ENCODE measurements at regions not wholly inside any gene's neighbourhood (a gene's known extent, or its start where the extent isn't known, plus 50 kb on each side); places are given as distances from the start of the nearest gene placed in this dataset.
A peak's percentile ranks its signal among the peaks of the same experiment; 100 is the strongest.

DNA sequence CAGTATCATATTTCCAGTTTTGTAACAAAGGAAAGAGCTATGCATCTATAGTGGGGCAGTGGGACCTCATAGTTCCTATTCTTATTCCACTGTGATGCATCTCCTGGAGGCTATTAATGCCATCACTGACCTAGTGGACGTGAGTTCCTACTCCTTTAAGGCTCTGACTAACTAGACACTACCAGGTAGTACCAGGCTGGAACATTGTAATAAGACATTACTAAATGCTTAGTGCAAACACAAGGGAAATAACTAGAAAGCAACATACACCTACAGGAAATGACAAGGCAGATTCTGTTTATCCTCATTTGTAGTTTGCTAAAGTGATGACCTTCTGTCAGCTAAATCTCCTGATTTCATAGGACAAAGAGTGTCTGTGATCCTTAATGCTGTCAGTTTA is 192.5 kb downstream of the POSTN start:
- peak; percentile 73 for DNase-seq

DNA sequence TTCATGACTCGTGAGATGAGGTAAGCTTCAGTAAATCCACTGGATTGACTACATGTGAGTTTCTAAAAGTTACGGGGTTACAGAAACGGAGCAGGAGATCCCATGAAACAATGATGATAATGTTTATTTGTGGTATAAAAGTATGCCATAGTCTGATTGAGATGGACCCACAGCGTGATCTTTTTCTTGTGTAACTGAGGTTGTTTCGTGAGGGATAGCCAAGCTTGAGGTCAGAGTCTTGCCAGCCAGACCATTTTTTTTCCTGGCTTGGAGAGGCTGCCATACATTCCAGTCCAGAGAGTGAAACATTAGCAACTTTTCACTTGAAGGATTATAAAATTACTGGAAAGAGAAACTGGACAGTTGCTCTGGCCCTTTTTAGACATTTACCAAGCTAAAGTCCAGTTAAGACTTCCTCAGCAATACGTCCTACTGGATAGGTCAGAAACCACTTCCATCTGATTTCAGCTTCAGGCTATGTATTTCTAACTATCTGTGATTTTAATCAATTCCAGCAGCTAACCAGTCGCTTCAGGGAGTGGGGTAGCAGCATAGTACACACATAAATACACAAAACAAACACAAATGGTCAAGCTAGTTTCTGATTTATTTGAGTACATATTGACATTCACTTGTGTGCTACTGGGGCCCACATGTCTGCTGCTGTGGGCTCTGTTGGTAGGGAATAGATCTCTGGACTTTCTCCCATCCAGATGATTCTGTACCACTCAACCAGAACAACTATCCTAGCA is 194.6 kb downstream of the POSTN start:
- peak; percentile 45 for DNase-seq

DNA sequence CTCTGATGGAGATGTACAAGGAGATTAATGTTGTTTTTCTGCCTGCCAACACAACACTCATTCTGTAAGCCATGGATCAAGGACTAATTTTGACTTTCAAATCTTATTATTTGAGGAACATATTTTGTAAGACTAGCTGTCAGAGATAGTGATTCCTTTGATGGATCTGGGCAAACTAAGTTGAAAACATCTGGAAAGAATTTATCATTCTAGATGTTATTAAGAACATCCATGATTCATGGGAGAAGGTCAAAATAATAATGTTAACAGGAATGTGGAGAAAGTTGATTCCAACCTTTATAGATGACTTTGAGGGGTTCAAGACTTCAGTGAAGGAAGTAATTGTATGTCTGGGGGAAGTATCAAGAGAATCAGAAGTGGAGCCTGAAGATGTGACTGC is 196.8 kb downstream of the POSTN start:
- no peak for DNase-seq

DNA sequence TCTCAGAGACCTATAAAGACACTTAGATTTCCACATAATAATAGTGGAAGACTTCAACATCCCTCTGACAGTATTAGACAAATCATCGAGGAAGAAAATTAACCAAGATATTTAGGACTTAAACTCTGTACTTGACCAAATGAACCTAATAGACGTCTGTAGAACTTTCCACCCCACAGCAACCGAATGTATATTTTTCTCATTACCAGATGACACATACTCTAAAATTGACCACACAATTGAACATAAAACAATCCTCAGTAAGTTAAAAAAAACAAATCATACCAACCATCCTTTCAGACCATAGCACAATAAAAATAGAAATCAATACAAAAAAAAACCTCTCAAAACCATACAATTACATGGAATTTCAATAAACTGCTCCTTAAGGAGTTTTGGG is 201.0 kb downstream of the POSTN start:
- DNase-seq, result no peak

DNA sequence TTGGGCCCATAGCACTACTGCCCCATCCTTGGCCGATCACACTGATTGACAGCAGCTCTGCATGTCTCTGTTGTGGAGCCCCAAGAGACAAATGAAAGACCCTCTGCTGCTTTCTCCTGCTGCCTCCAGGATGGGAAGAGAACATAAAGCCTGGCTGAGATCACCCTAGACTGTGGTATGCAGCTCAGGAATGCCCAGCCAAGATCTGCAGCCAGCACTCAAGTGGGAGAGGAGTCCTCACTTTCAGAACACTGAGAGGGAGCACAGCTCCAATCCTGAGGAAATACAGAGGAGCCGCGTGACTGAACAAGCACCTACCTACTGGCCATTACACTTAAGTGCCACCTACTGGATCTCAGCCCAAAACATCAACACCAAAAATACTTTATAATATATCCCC is 203.0 kb downstream of the POSTN start:
- no peak for DNase-seq

DNA sequence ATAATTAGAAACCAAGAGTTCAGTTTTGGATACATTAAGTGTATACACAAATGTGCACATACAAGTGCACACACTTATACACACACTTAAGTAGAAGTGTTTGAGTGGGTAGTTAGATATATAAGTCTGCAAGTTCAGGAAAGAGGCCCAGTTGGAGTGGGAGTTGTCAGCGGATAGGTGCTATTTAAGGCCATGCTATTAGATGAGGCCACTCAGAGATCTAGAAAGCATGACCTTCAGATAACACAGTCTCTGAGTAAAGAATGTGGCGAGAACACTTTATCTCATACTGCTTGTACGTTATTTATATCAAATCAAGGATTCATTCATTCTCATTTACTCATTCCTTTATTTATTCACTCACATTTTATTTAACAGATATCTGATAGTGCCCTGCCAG is 206.2 kb downstream of the POSTN start:
- no peak for DNase-seq

DNA sequence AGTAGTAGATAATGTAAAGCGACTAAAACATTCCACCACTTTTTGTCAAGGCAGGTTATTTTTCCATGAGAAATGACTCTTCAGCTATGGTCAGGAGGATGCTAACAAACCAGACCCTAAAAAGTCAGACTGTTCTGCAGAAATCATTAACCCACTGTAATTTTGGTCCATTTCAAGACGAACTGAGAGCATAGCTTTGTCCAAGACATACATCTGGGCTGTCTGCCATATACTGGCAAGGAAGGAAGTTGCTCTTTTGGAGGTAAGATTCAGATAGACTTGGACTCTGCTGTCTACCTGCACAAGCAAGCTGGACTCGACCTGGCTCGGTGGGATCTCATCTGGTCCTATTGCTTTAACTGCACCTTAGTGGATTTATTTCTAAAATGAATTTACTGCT is 207.8 kb downstream of the POSTN start:
- no peak for DNase-seq

DNA sequence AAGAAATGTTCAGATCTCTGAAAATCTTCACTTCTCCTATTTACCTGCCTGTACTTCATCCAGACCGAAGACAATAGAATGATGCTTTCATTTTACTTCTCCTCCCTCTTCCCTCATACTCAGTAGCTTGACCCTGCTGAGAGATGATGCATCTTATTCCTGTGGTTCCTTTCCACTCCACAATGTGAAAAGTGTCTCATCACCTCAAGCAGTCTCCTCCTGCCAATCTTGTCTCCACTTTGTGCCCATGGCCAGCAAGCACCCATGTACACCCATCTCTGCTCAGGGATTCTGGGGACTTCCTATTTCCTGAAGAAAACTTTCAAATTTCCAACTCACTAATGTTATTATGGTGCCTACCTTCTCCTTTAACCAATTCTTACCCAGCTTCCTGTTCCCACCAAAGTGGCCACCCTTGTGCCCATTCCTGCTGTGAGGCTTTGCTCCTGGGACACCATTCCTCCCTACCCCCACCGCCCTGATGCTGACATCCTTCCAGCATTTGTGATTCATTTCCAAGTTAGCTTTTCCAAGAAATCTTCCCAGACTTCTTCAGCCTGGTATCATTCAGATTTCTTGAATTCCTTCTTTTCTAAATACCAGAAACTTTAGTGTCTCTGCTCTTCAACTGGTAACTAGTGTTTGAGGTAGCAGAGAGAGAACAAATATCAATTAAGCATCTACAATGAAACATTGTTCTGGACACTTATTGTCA is 212.5 kb downstream of the POSTN start:
- peak; percentile 1 for DNase-seq

DNA sequence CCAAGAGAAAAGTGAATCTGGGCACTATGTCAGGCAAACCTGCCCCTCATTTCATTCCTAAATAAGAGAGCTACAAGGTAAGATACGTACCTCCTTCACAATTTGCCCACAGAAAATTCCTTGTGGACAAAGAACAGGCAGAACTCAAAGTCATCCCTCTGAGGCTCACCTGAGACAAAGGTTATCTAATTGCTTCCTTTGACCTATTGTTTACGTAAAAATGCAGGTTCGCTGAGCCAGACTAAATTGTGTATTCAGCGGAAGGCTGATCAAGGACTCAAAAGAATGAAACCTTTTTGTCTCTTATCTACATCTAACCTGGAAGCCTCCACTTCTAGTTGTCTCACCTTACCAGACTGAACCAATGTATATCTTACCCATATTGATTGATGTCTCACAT is 213.3 kb downstream of the POSTN start:
- DNase-seq, result no peak

DNA sequence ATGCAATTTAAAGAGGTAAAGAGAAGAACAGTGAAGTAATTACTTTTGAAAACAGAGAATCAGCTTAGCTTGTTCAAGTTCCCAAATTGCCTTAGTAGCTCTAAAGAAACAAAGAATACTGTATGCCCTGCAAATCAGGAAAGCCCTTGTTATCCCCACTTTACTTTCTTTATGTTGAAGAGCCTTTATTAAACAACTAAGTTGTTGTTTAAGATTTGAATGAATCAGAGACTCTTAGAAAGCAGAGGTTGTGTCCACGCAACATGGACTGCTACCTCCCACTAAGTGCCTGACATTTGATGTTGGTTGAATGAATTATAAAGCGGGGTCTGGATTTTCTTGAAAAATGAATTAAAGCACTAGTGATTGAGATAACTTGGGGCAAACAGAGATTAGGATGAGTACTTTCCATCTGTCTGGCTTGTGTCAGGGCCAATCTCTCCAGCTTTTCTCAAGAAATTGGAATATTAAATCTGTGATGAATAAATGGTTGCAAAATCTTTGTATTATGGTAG is 214.7 kb downstream of the POSTN start:
- no peak for DNase-seq

DNA sequence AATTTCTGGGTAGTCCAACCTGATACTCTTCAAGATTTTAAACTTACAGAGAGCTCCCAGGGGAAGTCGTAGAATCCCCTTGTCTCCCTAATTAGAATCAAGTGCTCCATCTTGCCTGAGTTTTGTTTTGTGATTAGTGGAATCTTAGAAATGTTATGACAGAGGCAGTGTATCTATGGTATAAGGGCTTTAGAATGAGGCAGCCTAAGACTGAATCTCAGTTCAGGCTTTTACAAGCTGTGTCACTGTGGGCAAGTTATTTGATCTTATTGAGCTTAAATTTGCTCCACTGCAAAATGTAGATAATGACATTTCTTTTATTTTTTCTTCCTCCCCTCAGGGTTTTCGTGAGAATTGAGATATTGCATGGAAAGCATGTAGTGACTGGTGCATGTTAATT is 215.5 kb downstream of the POSTN start:
- DNase-seq, result no peak

DNA sequence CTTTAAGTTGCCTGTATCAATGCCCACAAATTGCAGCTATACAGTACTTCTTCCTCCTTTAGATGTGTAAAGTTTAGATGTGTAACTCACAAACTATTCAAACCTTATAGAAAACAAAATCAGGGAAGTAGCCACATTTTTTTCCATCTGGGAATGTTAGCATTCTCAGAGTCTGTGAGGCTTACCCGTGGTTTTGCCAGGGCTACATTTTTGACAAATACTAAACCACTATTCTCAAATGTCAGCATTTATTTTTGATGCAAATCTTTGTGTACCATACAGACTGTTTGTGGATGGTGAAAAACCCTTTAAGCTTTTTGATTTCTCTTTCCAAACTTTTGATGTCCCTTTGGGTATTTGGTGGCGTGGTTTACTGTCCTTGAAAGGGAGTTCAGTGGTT is 216.4 kb downstream of the POSTN start:
- no peak for DNase-seq

DNA sequence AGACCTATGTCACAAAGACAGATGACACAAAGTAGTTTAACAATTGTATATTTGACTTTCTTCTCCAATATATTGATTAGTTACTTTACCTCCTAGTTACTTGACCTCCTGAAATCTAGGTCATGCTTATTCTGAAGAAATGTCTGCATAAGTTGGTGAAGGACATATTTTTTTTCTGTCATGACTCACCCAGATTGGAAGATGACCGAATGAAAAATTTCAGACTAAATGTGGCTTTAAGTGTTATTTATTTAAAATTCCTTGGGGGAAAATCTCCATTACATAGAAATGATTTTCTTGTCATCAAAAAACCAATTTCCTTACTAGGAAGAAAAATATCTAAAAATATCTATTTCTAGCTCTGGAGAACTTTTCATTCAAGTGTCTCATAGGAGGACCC is 217.1 kb downstream of the POSTN start:
- no peak for DNase-seq

DNA sequence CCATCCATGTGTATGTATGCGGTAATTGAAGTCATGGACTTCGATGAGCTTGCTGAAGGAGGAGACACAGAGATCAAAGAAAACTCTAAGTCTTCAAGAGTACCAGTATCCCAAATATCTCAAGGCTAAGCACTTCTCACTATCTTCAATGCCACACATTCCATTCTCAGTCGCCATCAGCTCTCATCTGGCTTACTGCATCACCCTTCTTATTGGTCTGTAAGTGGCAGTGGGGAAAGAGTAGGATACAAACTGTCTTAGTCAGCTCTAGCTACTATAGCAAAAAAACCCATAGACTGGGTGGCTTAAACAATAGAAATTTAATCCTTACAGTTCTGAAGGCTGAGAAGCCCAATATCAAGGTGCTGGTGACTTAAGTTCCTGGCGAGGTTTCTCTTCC is 218.7 kb downstream of the POSTN start:
- DNase-seq, result no peak

DNA sequence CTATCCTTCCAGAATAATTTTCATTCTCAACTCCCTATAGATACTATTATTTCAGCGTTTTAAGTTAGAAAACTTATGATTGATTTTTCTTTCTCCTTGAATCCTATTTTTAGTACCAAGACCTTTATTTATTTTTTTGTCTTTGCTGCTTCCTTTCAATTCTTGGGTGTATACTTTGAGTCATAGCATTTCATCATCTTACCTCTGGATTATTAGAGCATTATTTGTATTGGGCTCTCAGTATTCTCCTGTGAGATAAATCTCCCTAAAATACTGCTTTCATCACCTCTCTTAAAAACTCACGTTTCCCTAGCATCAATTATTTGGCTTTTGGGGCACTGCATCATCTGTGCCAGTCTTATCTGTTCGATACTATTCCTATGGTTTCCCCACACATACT is 222.8 kb downstream of the POSTN start:
- DNase-seq, result no peak

DNA sequence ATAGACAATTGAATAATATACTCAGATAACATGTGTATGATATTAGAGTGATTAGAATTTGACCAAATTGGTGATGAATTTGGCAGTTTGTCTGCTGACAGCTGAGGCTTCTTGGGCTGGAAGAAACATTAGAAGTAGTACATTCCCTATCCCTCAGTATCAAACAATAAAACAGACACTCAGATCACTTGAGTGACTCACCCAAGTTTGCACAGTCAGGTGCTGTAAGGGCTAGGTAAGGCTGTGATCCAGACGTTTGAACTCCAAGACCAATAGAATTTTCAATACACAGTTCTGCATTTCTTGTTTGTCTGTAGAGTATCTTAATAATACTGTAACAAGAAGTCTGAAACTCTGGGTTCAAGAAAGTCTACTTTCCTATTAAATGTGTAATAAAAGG is 223.5 kb downstream of the POSTN start:
- DNase-seq, result no peak

DNA sequence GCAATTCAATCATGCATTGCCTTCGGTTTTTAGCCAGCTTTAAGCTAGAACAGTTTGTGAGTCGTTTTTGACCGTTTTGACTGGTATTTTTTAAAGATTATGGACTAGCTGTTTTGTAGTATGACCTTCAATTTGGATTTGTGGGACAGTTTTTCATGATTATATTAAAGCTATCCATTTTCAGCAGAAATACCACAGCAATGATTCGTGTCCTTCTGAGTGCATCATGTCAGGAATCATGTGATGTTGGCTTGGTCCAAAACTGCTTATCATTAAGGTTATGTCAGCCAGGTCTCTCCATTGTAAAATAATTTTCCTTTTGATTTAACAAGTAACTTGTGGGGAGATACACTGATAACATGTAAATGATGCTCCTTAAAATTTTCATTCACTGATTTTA is 229.0 kb downstream of the POSTN start:
- DNase-seq, result peak; percentile 27

DNA sequence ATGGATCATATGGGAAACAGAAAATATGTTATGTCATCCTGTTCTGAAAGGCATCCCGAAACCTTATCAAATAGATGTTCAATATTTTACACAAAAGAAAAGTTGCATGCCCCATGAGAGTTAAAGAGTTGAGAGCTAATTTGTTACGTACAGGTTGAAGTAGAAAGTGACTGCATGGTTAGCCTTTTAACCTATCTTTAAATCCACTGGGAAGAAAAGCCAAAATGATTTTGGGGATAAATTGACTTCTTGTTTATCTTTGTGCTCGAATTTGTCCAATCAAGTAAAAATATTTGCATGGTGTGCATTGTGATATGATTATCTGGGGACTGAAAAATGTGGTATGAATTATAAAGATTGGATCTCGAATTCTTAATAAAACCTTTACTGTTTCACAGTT is 230.1 kb downstream of the POSTN start:
- DNase-seq, result no peak

DNA sequence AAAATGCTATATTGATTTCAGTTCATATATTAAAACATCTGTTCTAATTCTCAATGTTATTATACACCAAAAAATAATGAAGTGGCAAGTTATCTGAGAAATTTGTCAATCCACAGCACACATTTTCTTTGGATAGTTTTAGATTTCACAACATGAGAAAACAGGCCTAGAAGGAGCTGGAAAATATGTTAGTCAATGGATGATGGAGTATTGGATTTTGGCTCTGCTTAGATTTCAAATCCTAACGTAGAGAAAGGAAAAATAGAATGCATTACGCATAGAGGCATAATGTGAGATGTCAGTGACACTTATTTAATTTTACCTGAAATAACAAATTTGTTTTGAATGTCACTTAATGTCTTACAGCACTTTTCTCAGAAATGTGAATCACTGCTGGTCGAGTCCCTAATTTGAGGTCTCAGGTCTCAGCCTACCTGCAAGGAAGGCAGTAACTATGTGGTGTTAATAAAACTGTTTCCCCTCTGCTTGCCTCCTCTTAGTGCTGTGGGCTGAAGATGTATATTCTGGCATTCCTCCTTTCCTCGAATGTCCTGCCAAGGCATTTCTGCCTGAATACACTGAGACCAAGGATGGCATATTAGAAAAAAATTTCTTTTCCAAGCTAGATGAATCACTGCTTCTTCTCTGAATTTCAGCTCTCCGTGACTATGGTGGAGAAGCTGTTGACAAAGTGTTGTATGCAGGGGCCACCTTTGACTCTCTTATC is 232.4 kb downstream of the POSTN start:
- DNase-seq, result no peak

DNA sequence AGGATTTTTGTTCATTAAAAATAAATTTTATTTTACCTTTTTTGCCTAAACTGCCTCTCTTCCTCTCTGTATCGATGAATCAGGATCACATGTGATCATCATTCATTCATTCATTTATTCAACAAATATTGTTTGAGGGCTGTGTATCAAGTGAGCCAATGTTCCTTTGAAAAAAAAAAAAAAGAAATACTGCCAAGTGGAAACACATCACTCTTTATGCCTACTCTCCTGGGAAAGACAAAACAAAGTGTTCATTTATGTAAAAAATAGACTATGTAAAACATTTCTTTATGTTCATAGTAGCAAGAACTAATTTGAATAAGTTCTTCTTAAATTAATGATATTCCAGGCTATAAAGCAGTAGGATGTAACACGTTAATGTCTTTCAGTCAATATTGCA is 233.1 kb downstream of the POSTN start:
- DNase-seq, result no peak

DNA sequence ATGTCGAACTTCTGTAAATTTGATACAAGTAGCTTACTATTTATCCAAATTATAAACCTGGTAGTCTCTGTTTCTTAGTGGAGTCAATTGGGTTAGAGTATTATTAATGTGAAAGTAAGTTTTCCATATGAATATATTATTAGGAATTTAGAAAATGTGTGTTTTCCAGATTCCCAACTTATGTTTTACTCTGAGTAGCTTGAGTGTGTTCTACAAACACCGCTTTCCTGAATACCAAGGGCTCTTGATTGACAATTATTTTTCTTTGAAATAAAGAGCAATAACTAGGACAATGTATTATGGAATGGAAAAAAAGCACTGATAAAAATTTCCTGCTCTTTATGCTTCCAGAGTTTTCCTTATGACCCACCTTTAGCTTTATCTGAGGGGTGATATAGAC is 233.6 kb downstream of the POSTN start:
- no peak for DNase-seq

DNA sequence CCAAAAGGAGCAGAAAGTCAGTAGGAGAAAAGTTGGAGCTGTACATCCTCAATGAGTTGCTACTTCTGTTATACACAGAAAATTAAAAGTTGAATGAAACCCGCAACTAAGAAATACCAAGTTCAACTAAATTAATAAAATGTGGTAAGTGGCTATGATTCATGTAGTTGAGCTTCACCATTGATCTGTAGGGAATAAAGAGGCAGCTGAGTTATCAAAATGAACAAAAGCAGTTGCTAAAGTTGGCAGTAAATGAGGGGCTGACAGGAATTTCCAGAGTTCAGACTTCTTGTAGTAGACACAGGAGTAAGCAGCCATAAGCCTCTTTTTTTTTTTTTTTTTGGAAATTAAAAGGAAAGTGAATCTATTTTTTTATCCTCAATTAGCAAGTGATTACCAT is 234.6 kb downstream of the POSTN start:
- DNase-seq, result no peak

DNA sequence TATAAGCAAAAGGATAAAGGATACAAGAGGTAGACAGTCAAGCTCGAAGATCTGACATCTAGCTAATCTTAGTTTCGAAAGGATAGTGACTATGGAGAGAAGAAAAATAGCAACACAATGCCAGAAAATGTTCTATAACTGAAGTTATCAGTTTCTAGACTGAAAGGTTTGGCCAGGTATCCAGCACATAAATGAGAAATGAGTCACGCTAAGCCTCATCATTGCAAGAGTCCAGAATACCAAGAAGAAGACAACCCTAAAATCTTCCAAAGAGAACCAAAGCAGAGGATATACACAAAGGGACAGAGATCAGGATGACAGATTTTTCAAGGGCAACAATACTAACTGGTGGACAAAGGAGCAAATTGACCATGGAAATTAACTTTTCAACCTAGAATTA is 237.0 kb downstream of the POSTN start:
- DNase-seq, result peak; percentile 11

DNA sequence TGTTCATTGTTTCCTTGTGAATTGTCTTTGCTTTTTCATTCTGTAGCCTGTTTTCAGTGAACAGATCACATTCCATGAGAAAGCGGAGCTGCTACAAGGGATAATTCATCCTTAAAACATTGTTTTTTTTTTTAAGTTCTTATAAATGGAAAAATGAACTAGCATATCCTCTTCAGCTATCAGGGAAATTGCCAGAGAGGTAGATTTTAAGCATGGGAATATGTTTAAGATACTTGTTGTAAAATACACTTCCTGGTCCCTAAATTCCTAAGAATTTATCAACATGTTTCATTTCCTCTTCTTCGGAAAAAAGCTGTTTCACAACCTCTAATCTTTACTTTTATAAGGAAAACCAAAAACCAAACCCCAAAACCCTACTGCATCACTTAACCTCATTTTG is 238.0 kb downstream of the POSTN start:
- no peak for DNase-seq
